ENCODE measurements at regions not wholly inside any gene's neighbourhood (a gene's known extent, or its start where the extent isn't known, plus 50 kb on each side); places are given as distances from the start of the nearest gene placed in this dataset.

- no peak for ATAC-seq (ENCODE audit: poor library complexity)
These were observed 183.5 kb upstream of the EDIL3 start for GRCh38 chr5:84568171-84568570.

GRCh38 chr5:84565866-84566265, 181.2 kb upstream of the EDIL3 start:
- CTCF ChIA-PET: no interaction called here

More at GRCh38 chr5:84568171-84568570, 183.5 kb upstream of the EDIL3 start:
- Histone ChIP-seq H3K4me1 (ENCODE audit: insufficient read depth, low read length) (no peaks in the 10 kb centered on the region), H3K4me3 (ENCODE audit: low read length) (no peak overlapping the region), H3K27me3 (ENCODE audit: control insufficient read depth in 1 of 2, insufficient read depth in 2 of 2, low read length in 2 of 2) (no peaks in the 10 kb centered on the region), H3K27ac (ENCODE audit: low read depth in 1 of 2, low read length in 2 of 2) (no peak overlapping the region), H3K36me3 (ENCODE audit: insufficient read depth, low read length) (no peaks in the 10 kb centered on the region), H3K9me3 (ENCODE audit: control insufficient read depth in 1 of 2, insufficient read depth in 1 of 2, low read length in 2 of 2) (no peaks in the 10 kb centered on the region)
- no peak for DNase-seq
- TF ChIP-seq CTCF (IDR thresholded peaks at IDR 0.05): no peak
- Mint-ChIP-seq H3K27ac (no peak overlapping the region), H3K9me3 (no peaks in the 10 kb centered on the region), H3K36me3 (ENCODE audit: low read depth) (no peaks in the 10 kb centered on the region), H3K27me3 (no peaks in the 10 kb centered on the region), H3K4me1 (ENCODE audit: low read depth) (no peaks in the 10 kb centered on the region), H3K4me3 (no peak overlapping the region)
- ChIA-PET POLR2A (no interaction called here), CTCF (no interaction called here)
- intact Hi-C loops (cut with DNase I, micrococcal nuclease): no loop called here

GRCh38 chr5:84564321-84565075, 179.8 kb upstream of the EDIL3 start:
- POLR2A ChIA-PET: no interaction called here
- Histone ChIP-seq H3K27ac (ENCODE audit: low read depth in 1 of 2, low read length in 2 of 2) (no peak overlapping the region), H3K27me3 (ENCODE audit: control insufficient read depth in 1 of 2, insufficient read depth in 2 of 2, low read length in 2 of 2) (no peaks in the 10 kb centered on the region), H3K4me3 (ENCODE audit: low read length) (no peak overlapping the region), H3K4me1 (ENCODE audit: insufficient read depth, low read length) (no peaks in the 10 kb centered on the region), H3K36me3 (ENCODE audit: insufficient read depth, low read length) (no peaks in the 10 kb centered on the region), H3K9me3 (ENCODE audit: control insufficient read depth in 1 of 2, insufficient read depth in 1 of 2, low read length in 2 of 2) (peaks cover 0 to 4% of the 10 kb centered on the region in 2 experiments)
- Mint-ChIP-seq H3K27me3 (no peaks in the 10 kb centered on the region), H3K36me3 (ENCODE audit: low read depth) (no peaks in the 10 kb centered on the region), H3K9me3 (no peaks in the 10 kb centered on the region), H3K4me3 (no peak overlapping the region), H3K4me1 (ENCODE audit: low read depth) (no peaks in the 10 kb centered on the region), H3K27ac (no peak overlapping the region)
- CTCF ChIA-PET: no interaction called here
- DNase-seq (no peak), ATAC-seq (ENCODE audit: poor library complexity) (no peak)
- intact Hi-C loops (cut with DNase I, micrococcal nuclease): no loop called here
- no peak for TF ChIP-seq CTCF (IDR thresholded peaks at IDR 0.05)

More at GRCh38 chr5:84565866-84566265, 181.2 kb upstream of the EDIL3 start:
- peaks cover 0 to 4% of the 10 kb centered on the region in 2 experiments for H3K9me3 ChIP-seq (ENCODE audit: control insufficient read depth in 1 of 2, insufficient read depth in 1 of 2, low read length in 2 of 2)
- intact Hi-C loops (cut with DNase I, micrococcal nuclease): no loop called here
- H3K36me3 ChIP-seq (ENCODE audit: insufficient read depth, low read length): no peaks in the 10 kb centered on the region
- Mint-ChIP-seq H3K9me3 (no peaks in the 10 kb centered on the region), H3K27ac (no peak overlapping the region), H3K4me3 (no peak overlapping the region), H3K36me3 (ENCODE audit: low read depth) (no peaks in the 10 kb centered on the region), H3K4me1 (ENCODE audit: low read depth) (no peaks in the 10 kb centered on the region), H3K27me3 (no peaks in the 10 kb centered on the region)
- no peaks in the 10 kb centered on the region for H3K27me3 ChIP-seq (ENCODE audit: control insufficient read depth in 1 of 2, insufficient read depth in 2 of 2, low read length in 2 of 2)
- POLR2A ChIA-PET: no interaction called here
- H3K4me1 ChIP-seq (ENCODE audit: insufficient read depth, low read length): no peaks in the 10 kb centered on the region
- no peak for DNase-seq
- no peak for ATAC-seq (ENCODE audit: poor library complexity)
- no peak for TF ChIP-seq CTCF (IDR thresholded peaks at IDR 0.05)
- no peak overlapping the region for H3K27ac ChIP-seq (ENCODE audit: low read depth in 1 of 2, low read length in 2 of 2)
- no peak overlapping the region for H3K4me3 ChIP-seq (ENCODE audit: low read length)
